Gastrocnemius medialis (tissue), 4 donors: ENCODE measurements at regions not wholly inside any gene's neighbourhood (a gene's known extent, or its start where the extent isn't known, plus 50 kb on each side); places are given as distances from the start of the nearest gene placed in this dataset.

Experiments used
- CTCF ChIP-seq, 5 experiments: fragments of 450-650 bp in 3 of 5; fragments of 200-600 bp in 2 of 5; sonication (generic) in 2 of 5; IDR thresholded peaks in 4 of 5; conservative IDR thresholded peaks in 1 of 5; 1 replicate in 4 of 5; 2 replicates in 1 of 5; pipeline ENCODE4 v1.5.1; 2016 to 2019; ENCODE audit warnings: antibody characterized with exemption in 5 of 5, mild to moderate bottlenecking in 3 of 5, moderate library complexity in 3 of 5
- POLR2A ChIP-seq, 2 donors: fragments of 450-650 bp; IDR thresholded peaks; one replicate each; pipeline ENCODE4 v1.6.1; 2017; ENCODE audit warnings: antibody characterized with exemption in 2 of 2, mild to moderate bottlenecking in 2 of 2, moderate library complexity in 2 of 2

GRCh38 chr2:216800836-216801235 lies 59.0 kb downstream of the TNP1 start:
- TF ChIP-seq POLR2A (IDR thresholded peaks at IDR 0.05), result no peak
- no peak for TF ChIP-seq CTCF (IDR thresholded peaks at IDR 0.05 in 4 of 5, conservative IDR thresholded peaks at IDR 0.05 in 1 of 5)
